ENCODE measurements at regions not wholly inside any gene's neighbourhood (a gene's known extent, or its start where the extent isn't known, plus 50 kb on each side); places are given as distances from the start of the nearest gene placed in this dataset.

DNA sequence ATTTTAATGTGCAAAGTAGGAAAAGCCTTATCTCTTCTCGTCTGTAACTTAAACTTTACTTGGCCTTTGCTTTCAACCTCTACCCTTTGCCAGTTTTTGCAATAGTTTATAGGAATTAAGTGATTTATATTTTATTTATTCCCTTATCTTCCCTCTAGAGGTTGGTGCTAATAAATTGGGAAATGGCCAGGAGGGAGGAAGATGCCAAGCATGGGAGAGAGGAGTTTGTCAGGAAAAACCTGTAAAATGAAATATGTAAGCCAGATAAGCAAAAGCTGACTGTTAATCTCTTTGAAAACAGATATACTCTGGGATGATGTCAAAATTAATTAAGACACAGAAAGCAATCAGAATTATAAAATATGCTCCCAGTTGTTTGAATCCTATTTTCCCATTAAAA is 484.5 kb downstream of the NR2F1-AS1 start:
- no peak for DNase-seq

DNA sequence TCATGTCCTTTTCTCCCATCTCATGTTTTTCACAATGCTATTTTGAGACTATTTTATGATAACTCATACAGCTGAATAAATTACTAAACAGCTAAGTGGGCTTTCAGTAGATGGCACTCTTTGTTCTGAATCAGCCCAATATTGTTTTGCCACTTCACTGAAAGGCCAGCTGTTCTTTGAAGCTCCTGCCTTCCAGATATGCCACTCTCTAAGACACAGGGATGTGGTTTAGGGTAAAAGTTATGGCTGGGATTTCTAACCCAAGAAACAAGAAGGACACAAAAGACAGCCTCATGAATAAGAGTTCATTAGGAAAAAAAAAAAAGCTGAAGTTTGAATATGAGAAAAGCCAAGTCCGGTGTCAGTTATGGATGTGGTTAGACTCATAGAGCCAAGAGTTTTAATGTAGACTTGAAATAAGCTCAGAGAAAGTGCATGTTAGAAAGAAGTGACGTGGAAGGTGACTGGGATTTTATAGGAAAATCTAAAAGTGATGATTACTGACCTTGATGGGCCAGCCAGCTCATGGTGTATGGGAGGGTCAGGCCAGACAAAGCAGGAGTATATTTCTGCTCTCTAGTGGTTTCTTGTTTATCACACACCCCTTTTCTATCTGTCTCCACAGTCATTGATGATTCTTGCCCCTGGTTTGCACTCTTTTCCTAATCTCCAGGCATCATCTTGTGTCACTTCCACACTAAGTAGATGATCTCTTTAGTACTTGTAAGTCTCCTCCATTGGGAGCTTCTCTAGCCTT is 488.5 kb downstream of the NR2F1-AS1 start:
- peak; percentile 58 for DNase-seq

DNA sequence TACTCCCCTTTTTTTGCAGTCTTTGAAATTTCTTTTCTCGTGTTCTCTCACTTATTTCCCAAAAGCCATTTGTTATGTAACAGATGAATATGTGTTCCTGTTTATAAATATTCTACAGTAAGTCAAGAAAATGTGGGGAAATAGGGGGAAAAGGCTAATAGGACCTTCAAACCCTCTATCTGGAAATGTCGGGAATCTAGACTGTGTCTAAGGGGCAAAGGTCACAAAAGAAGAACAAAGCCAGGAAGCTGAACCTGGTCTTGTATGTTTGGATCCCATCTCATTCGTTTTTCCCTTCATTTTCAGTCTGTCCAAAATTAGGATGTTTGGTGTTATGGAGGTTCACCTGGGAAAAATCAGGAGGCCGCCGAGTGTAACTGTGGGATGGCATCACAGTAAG is 490.3 kb downstream of the NR2F1-AS1 start:
- DNase-seq = no peak

DNA sequence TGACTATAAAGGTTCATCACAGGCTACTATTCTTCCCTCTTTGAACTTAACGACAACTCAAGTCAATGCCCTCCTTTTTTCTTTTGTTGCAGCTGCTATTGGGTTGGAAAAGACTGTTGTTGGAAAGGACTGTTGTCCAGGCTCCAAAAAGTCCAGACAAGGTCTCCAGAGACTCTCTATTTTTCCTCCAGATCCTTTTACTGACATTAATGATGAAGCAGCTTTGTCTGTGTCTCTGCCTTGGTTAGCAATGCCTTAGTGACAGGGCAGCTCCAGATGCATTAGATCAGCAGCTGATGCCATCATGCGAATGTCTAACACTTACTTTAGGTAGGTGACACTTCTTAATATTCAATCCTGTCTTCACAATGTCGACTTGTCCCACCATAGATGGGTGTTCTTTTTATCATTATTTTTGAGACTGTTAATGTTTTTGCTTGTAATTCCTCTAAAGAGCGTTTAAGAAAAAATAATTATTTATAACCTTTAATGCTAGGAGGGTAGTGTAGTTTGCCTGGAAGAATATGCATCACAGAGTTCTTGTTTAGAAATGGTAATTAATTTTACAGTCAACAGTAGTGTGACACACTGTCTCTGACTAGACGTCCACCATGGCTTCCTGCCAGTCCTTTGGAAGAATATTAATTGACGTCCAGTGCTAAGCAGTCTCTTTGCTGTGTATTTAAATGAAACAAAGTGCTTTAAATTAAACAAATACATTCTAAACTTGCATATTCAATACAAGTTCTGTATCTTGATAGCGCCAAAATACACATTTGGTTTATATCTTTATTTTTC is 492.2 kb downstream of the NR2F1-AS1 start:
- no peak for DNase-seq

DNA sequence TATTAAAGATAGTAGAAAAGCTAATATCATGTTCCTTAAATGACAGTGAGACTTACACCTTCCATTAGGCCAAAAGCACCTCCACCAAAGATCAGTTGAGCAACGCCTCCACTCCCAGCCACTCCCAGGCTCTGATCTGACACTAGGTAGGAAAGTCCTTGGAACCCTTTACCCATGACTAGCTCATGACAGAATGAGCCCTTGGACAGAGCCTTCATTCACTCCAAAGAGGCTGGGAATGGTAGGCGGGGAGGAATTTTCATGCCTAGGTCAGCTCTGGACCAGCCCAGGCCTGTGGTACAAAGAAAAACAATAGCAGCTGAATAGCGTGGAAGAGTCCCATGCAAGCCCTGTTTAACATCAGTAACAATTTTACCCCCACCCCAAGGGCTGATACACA is 493.7 kb downstream of the NR2F1-AS1 start:
- DNase-seq = no peak

DNA sequence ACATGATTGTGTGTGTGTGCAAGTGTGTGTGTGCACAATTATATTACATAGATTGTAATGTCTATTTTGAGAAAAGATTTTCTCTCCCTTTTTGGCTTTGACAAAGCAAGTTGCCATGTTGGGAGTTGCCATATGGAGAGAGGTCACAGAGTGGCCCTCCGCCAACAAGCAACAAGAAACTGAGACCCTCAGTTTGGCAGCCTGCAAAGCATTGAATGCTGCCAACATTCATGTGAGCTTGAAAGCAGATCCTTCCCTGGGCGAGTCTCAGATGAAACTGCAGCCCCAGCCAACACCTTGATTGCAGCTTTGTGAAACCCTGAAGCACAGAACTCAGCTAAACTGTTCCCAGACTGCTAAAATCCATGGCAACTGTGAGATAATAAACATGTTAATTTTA is 498.0 kb downstream of the NR2F1-AS1 start:
- no peak for DNase-seq

DNA sequence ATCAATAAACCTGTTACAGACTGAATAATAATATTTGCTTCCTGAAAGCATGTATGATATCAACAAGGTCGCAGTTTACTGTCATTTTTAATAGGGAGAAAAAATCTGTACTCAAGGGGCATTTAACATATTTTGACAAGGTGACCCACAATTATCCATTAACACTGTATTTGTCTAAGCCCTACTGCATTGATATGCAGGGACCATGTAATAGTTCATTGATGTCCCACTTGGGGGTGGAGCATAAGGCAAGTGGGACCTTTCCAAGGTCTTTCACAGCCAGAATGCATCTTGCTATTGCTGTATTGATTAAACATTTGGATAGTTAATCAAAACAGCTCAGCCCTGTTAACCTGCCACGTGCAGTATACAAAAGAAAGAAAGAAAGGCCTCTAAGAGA is 502.0 kb downstream of the NR2F1-AS1 start:
- peak; percentile 33 for DNase-seq

DNA sequence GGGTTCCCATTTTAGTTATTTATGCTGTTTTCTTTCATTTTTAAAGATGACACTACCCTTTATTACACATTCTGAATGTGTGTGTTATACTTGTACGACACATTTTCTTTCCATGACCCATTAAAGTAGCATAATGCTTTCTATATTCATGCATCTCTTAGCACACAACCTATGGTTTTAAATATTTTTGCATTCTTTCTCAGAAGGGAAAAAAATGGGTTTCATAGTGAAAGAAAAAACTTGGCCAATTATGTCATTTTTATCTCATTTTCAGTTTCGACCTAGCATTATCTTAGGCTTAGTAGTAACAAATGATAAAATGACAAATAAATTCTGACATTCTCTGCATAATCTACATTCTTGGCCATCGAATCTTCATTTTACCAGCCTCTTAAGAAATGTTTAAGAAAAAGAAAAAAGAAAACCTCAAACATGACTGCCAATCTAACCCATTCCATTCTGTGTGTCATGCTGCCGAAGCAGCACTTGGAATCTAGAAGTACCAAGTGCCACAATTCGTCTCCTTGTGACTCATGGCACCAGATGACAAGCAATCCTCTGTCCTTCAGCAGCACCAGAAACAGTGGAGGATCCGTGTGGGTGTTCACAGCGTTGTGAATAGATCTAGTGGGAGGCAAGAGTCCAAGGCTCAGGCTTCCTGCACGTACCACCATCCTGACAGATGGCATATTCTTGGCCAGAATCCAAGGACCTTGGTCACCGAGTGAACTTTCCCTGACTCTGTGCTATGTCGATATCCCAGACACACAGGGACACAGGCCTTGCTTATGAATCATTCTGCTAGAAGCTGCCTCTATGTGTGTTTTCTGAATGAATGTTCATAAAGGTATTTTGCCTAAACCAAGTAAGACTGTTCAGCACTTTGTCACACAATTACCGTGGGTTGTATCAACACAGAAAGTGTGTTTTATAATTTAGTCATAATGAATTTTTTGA is 502.7 kb downstream of the NR2F1-AS1 start:
- DNase-seq = peak; percentile 89

DNA sequence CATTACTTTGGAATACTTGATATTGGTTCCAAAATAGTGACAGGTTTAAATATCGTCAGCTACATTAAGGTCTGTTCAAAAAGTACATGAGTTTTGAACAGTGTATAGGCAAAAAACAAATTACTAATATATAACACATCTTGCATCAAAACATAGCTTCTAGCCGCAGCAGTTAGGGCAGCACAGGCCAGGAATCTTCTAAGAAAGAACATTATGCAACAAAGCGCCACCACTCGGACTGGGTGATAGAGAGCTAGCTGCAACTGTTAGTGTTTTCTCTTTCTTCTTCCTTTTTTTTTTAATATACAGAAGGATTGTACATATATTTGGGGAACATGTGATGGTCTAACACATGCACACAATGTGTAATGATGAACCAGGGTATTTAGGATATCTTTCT is 504.5 kb downstream of the NR2F1-AS1 start:
- no peak for DNase-seq

DNA sequence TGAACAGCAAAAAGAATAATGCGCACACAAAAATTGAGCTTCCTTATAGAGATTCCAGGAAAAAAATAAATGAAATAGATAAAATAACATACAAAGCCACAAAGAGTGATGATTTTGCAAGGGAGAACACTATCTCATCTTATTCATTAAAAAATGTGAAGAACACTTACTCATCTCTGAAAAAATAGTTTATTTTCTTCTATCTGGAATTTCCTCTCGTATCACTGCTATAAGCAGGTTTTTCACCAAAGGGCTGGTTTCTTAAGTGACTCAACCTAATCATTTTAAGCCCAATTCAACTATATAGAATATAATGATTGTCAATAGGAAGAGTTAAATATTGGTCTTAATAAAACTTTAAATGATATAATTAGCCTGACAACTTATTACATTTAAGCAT is 504.9 kb downstream of the NR2F1-AS1 start:
- no peak for DNase-seq

DNA sequence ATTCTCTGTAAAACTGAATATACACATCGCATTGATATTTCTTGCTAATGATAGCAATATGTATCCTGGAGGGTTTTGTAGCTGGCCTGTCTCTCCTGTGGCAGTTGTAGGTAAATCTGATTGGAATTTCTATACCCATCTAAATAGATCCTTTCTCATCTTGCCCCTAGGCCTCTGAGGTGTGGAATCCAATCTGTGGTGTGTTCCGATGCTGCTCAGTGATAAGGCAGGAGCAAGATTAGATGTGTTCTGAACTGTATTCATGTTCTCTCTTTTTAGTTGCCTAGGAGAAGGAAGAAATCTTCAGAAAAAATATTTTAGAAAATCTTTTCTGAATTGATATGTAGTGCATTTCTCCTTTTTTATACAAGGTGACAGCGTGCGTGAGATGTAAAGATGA is 507.5 kb downstream of the NR2F1-AS1 start:
- no peak for DNase-seq

DNA sequence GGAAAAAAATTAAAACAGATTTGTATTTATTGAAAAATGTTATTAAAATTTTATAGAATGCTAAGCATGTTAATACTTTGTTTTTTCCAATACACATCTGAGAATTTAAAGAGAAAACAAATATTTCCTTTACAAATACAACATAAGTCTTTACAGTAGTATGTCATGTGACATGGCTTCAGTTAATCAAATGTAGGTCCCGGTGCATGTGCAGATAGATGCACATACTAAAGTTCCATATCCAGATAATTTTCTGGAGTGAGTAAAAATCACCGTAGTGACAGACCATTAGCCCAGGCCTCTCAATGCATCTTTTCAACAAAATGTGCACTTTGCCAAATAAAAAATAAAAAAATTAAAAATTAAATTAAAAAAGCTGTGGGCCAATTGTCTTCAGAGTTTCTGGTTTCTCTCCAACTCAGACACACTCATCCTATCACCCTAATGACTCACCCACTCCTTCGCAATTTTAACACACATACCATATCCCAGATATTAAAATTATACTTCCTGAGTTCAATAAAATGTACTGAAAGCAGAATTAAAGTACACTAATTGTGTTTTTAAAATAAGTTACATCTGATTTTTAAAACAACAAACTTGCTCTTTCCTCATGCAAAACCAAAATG is 508.1 kb downstream of the NR2F1-AS1 start:
- DNase-seq = no peak

DNA sequence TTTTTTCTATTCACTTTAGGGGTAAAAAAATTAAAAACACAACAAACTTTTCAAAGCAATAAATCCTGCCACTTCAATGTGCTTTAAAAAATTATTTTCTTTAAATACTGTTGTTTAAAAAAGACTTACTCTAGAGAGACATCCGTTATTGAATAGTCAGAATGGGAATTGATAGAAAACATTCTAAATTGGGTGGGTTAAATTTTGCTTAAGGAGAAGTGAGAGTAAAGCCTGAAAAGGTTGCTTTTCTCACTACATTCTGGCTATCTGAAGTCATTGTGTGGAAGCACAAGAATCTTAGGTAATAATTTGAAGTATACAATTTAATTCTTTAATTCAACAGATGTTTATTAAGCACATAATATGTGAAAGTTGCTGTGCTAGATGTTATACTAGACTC is 509.3 kb downstream of the NR2F1-AS1 start:
- DNase-seq = no peak

DNA sequence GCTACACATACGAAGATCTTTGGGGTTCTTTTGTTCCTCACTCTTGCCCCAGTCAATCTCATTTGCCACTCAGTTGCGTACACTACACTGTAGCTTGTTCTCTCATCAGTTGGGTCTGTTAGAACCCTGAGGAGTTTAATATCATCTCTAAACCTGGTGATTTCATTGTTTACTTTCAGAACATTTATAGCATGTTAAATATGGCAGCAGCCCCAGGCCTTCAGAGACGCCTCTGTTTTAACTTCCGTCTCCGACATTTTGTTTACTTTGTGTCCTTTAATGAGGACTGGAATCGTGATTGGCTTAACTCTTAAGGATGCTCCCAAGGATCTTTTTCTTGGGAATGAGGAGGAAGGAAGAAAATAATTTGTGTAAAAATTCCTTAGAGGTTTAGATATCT is 510.1 kb downstream of the NR2F1-AS1 start:
- DNase-seq = peak; percentile 21

DNA sequence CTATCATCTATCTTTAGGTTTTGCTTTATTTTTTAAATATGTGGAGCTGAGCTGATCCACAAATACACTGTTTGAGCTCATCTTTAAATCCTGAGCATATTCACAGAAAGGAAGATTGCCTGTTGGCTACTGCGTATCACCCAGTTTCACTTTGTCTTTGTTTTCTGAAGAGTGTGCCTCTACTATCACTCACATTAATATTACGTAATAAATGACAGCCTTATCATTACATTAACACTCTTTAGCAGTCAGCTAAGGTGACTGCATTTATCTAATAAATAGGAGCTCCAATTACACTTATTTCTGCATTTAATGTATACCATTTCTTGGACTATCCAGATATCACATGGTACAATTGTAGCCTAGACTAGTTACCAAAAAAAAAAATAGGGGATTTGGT is 511.7 kb downstream of the NR2F1-AS1 start:
- no peak for DNase-seq

DNA sequence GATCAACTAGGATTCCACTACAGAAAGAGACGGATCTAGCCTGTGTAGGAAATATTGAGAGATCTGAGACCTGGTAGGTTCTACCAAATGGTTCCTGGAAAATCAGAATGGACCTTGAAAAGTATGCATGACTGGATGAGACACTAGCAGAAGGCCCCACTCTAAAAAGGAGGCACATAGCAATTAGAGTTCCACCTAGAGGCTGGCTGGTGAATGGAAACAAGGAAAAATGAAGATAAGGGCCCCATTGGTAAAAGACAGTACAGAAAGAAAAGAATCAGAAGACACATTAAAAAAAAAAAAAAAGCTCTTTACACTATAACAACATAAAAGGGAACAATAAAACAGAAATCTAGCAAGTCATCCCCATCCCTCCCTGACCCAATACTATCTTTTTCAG is 518.5 kb downstream of the NR2F1-AS1 start:
- DNase-seq = peak; percentile 64

DNA sequence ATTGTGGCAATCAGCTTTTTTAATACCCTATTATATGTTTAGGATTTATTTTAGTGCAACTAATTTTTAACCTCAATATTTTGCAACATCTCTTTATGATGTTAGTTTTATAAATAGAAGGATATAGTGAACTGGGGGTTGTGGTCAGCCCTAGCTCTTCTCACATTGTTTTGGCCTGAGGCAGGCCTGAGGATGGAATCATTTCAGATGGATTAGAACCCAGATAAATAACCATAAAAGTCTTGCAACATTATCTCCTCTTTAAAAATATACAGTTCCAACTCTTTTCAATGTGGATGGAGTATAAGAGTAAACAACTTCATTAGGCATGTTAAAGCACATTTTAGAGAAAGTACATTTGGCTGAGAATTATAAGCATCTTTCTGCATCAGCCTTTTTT is 522.7 kb downstream of the NR2F1-AS1 start:
- no peak for DNase-seq

DNA sequence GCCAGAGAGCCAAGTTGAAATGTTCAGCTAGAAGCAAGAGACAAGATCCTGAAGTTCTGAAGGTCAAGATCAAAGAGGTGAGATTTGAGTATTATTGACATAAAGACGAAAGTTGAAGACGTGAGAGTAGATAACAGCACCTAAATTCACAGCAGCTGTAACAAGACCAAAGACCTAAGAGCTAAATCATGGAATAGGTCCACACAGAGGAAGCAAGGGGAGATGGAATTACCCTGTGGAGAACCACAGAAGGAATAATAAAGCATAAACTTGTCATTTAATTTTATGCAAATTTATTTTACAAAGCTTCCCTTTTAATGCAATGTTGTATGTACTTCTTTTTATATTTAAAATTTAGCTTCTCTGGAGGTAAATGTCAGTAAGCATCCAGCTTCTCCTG is 523.7 kb downstream of the NR2F1-AS1 start:
- DNase-seq = no peak

DNA sequence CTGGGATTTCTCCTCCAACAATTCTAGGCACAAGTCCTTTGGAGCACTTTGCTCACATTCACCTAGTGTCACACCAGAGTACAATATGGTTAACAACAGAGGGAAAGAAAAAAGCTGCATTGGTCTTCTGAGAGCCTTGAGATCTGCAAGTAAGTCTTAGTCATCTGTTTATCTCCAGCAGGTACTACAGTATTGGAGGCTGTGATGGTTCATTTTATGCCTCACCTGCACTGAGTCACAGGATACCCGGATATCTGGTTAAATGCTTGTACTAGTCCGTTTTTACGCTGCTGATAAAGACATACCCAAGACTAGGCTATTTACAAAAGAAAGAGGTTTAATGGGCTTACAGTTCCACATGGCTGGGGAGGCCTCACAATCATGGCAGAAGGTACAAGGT is 525.0 kb downstream of the NR2F1-AS1 start:
- peak; percentile 31 for DNase-seq

DNA sequence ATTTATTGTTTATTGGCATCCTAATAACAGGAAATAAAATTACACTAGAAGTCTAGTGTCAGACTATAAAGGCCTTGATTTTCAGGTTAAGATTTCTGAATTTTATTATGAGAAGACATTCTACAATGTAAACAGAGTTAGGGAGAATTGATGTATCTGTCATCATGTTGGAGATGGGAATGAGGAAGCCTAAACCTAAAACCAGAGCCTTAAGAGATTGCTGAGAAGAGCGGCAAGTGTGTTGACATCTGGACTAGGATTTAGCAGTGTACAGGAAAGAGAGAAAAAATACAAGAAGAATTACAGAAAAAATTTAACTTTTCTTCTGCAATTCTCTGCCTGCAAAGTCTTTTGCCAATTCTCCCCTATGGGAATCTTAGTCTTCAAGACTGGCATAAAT is 525.5 kb downstream of the NR2F1-AS1 start:
- no peak for DNase-seq

DNA sequence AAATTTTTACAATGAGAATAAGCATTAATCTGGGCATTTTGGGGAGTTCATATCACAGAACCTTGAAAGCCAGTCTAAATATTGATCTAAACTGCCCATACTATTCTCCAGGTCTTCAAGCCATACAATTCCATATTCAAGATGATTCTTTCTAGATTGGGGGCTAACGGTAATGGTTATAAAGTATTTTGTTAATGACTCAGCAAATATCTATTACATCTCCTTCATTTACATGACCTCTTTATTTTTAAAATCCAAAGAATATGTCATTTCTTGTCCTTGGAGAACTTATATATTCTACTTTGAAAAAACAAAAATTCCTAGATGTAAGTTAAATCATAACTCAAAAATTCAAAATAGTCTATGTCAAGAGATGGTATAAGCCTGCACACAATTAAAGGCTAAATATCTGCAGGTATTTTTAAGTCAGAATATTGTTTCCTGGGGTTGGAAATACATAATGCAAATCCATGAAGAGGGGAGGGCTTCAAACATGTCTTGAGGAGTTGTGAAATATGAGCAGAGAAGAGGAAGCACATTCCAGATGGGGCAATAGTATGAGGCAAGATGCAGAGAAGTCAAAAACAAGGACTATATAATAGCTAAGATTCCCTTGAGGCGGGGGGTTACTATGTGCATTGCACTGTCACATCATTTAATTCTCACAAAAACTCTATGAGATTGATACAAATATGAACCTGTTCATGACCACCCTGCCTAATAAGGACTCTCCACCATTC is 526.4 kb downstream of the NR2F1-AS1 start:
- no peak for DNase-seq

DNA sequence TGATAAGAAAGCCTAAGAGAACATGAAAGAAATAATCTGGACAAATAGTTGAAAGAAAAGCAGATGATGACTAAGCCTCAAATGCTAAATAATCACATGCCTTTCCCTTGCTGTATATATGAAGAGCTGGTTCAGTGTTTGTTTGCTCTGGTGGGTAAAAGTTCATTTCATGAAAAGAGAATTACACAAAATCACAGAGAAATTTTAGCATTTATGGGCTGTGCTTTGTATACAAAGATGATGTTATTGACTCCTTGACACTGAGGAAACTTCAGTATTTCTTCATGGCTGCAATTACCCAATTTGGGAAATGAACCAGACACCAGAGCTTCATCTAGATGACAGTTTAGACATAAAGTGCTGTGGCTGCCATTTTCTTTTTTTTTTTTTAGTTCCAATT is 527.2 kb downstream of the NR2F1-AS1 start:
- peak; percentile 24 for DNase-seq
